Right ventricle myocardium superior (tissue), 1 donor: ENCODE measurements at regions not wholly inside any gene's neighbourhood (a gene's known extent, or its start where the extent isn't known, plus 50 kb on each side); places are given as distances from the start of the nearest gene placed in this dataset.
A peak's percentile ranks its signal among the peaks of the same experiment; 100 is the strongest.

ENCODE experiments used
- ATAC-seq: fragments of 200-7000 bp; cut with Tn5 transposase; one replicate; pipeline ENCODE4 v1.9.1; 2020; ENCODE audit warnings: mild to moderate bottlenecking; ENCODE audit not compliant: poor library complexity
- DNase-seq: peaks from one replicate; pipeline ENCODE4 v3.0.0-alpha.2; 2020
- intact Hi-C: fragments of 100-400 bp; cut with DNase I; formaldehyde crosslinking; loops from one replicate; pipeline ENCODE4 v1.11.2; 2022
- donor health status: DM: no; HTN: yes; CAD: no; lungs with severe emphysema.

DNA sequence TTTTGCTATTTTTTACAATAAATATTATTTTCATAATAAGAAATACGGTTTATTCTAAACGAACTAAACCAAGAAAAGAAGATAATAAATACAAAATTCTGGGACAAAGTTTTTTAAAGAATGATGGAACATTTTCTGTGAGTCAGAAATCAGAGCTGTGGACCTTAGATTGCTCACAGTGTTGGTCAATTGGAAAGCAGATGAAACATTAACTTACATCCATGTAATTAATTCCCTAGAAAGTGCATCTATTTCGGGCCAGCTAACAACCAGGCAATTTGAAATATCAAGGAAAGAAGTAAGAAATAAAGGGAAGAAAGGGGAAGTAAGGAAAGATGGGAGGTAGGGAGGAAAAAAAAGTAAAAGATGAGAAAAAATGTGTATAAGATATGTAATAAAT, 1569.8 kb upstream of the TENM4 start:
- intact Hi-C loops = no loop called here
- DNase-seq = no peak
- ATAC-seq = no peak

DNA sequence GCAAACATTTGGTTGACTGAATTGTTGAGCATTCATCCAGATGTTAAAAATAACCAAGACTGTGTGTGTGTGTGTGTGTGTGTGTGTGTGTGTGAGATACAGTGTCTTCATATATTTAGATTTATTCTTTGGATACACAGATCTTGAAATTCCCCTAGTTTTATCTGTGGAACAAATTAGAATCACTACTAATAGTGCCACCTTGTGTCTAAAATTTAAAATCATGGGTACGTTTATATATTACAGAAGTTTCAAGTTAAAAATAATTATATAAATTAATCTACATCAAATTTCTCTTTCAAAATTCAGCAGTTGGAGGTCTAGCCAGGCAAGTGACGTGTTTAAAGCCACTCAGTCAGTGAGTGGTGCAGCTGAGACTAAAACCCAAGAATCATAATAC, 1566.2 kb upstream of the TENM4 start:
- ATAC-seq (no peak), DNase-seq (no peak)
- intact Hi-C loops = no loop called here

DNA sequence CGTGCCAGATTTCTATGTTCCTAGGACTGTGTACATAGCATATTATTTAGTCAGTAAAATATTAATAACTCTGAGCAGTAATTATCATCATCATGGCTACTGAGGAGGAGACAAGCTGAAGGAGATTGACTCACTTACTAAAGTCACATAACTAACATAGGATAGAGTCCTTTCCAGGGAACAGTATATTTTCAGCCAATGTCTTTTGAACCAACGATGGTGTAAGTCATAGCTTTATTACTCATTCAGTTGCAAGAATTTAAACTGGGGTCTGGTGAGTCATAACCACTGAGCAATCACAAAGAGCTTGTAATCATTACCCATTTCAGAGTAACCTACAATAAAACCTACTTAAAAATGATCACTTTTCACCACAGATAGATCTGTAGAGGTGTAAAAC, 1564.8 kb upstream of the TENM4 start:
- intact Hi-C loops = no loop called here
- ATAC-seq (no peak), DNase-seq (no peak)

DNA sequence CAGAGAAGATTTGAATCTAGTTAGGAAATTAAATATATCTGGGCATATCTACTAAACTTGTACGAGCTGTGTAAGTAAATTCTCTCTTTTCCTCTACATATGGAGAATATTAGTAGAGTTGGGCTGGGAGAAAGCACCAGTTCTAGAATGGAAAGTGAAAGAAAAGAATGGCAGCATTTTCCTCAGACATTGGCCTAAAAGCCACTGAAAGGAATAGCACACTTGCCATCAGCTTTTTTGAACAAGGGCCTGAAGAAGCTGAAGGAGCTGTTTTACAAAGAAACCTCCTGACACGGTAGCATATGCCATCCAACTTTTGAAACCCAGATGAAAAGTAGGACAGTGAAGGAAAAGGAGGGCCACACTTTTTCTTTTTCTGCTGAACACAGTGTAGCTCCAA, 1563.7 kb upstream of the TENM4 start:
- no peak for DNase-seq
- intact Hi-C loops = no loop called here
- no peak for ATAC-seq

DNA sequence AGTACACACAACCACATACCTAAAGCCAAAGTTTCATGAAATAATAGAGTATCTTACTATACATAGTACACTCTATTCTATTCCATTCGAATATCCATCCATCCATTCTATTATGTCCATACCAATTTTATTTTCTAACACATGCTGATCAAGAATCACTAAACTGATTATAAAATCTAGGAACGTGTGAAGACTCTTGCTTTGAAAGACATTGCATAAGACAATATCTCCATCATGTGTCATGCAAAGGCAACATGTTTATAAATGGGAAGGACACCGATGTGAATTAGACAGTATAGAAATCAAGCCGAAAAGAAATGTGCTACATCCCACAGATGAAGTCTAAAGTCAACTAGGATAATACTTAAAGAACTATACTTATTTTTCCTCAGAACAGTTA, 1561.5 kb upstream of the TENM4 start:
- intact Hi-C loops = no loop called here

DNA sequence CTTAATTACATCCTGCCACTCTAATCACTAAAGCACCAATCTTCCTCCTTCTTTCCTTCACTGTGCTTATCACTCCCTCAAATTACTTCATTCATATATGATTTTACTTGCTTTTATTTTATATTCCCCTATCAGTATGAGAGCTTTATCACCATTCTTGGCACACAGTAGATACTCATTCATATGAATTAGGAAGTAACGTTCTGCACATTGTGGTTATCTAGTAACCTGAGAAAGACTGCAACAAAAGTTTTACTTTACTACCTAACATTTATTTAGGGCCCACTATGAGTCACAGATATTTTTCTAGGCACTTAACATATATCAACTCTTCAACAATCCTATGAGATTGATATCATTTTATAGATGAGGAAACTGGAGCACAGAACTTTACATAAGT, 1559.9 kb upstream of the TENM4 start:
- ATAC-seq (no peak), DNase-seq (no peak)
- intact Hi-C loops = no loop called here

More for the DNA sequence above, 1561.5 kb upstream of the TENM4 start:
- ATAC-seq (no peak), DNase-seq (no peak)

DNA sequence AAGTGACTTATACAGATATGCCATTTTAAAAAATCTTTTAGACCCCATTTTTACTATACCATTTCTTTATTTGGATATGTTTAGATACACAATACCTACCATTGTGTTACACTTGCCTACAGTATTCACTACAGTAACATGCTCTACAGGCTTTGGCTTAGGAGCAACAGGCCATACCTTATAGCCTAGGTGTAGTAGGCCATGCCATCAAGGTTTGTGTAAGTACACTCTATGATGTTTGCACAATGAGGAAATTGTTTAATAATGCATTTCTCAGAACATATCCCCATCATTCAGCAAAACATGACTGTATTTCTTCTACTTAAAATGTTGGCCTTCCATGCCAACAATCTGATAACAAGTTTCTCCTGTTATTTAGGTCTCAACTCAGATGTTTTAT, 1559.5 kb upstream of the TENM4 start:
- intact Hi-C loops = no loop called here
- ATAC-seq (no peak), DNase-seq (no peak)

DNA sequence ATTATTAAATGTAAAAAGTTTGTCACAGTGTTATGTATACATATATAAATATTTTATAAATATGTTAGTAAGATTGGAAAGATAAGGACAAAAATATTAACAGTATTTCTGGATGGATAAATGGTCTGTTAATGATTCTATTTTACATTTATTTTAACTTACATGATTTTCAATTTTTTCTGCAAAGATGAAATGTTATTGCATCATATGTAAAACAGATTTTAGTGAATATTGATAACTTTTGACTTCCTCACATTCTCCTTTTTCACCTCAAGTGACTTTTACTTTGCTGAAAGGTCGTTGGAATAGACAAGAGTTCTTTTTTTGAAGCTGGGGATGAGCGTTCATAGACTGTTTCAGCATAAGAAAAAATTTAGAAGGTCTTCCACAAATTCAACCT, 1554.7 kb upstream of the TENM4 start:
- DNase-seq = no peak
- intact Hi-C loops = no loop called here
- no peak for ATAC-seq

DNA sequence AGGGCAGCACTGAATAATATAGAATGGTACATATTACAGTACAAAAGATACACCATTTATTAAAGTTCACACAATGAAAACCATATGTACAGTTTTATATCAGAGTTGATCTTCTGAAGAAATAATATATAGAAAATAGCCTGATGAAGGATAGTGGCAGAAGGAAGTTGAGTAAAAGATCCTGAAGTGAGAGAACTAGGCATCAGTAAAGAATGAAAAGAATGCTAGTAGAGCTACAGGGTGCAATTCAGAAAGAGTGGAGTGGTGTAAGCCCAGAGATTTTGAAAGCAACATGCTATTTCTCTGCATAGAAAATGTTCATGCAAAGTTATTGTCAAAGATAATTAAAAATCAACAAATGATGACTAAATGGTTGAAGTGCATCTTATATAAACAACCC, 1552.7 kb upstream of the TENM4 start:
- no peak for ATAC-seq
- intact Hi-C loops = no loop called here
- DNase-seq = no peak

DNA sequence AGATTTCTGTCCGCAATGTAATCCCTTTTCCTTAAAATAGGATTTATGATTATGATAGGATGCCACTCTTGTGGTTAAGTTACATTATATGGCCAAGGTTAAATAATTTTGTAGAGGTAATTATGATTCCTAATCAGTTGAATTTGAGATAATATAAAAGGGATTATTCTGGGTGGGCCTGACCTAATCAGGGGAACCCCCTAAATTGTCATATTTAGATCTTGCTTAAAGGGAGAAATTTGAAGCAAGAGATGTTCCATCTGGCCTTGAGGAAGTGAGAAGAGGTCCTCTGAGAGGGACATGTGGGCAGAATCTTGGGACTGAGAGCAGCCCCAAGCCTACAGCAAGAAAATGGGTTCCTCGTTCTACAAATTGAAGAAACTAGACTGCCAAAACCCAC, 1550.1 kb upstream of the TENM4 start:
- ATAC-seq (no peak), DNase-seq (no peak)
- intact Hi-C loops = no loop called here

DNA sequence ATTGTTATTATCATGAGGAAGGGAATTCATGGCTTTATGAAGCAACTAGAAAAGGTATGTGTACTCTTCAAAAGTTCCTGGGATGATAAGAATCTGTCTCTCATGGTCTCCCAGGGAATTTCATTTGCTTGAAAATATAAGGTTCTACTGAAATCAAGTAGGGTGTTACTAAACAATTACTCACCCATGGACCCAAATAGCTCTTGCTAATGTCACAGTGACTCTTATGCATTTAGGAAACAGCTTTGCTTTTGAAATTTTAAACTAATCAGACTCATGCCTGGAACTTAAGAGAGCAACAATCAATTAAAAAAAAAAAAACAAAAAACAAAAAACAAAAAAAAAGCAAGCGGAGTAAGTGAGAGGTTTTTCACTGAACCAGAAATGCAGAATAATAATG, 1546.3 kb upstream of the TENM4 start:
- intact Hi-C loops = no loop called here

DNA sequence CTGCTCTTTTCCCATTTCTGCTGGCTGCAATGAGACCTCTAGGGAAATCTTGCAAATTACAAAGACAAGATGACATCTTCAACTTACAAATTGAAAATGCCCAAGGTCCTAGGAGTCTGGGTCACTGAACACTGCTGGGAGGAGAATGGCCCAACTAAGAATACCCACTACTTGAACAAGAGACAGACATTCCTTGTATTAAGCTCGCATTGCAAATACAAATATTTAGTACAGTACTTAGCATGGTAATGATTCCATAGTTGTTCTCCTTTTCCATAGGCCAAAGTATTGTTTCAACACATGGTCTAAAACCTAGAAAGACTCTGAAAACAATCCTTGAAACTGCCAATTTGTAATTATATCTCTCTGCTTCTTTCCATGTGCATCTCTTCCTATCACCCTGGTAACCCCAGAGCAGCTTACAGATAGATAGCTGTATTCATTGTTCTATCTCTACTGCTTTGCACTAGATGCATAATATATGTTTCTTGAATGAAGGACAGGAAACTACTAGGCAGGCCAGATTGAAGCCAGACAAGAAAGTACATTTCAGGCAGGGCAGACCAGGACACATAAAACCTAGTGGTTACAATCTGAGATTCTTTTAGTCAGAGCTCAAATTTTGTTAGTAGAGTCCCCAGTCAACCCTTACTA, 1545.7 kb upstream of the TENM4 start:
- DNase-seq (no peak), ATAC-seq (no peak)
- intact Hi-C loops = no loop called here

More for the DNA sequence above, 1546.3 kb upstream of the TENM4 start:
- DNase-seq (no peak), ATAC-seq (no peak)

DNA sequence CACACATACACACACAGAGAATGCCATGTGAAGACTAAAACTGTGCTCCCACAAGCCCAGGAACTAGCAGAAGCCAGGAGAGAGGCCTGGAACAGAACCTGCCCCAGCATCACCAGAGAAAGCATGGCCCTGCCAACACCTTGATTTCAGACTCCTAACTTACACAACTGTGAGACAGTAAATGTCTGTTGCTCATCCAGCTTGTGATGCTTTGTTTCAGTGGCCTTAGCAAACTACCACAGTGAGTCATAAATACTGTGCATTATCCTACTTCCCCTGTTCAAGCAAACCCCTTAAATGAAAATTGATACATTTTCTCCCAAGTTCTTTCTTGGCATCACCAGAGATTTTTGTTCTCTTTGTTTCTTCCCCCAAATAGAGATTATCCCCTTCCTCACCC, 1539.4 kb upstream of the TENM4 start:
- no peak for ATAC-seq
- intact Hi-C loops = no loop called here
- no peak for DNase-seq

DNA sequence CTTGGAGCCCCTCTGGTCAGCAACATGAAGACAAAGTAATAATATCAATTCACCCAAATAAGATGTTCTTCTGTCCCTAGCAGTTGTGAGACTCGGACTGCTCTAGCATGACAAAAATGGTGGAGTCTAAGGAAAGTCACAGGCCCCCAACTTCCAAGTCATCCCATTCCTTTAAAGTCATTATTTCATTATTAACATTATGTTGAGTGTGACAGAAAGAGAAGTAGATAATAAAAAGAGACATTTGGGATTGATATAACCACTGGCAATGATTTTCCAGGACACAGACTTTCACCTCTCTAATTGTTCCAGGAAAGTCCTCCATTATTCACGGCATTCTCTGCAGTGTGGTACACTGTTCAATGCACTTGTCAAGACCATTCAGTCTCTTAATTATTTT, 1533.0 kb upstream of the TENM4 start:
- intact Hi-C loops = no loop called here
- no peak for DNase-seq
- no peak for ATAC-seq

DNA sequence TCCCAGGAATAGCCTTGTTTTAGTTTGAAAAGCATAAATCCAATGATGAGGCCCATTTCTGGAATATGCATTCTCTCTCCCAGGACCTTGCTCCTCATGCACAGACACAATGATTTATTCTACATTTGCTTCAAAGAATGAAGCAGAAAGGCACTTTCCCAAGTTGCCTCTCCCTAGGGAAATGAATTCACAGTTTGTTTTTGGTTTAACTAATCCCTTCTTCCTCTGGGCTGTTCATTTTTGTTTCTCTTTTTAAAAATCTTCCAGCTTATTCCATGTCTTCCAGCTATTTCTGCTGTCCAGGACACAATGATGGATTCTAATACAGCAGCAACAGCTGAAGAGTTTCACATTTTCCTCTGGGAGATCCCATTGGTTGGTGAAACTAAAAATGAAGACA, 1529.2 kb upstream of the TENM4 start:
- ATAC-seq (peak; percentile 86), DNase-seq (no peak)
- intact Hi-C loops = no loop called here

DNA sequence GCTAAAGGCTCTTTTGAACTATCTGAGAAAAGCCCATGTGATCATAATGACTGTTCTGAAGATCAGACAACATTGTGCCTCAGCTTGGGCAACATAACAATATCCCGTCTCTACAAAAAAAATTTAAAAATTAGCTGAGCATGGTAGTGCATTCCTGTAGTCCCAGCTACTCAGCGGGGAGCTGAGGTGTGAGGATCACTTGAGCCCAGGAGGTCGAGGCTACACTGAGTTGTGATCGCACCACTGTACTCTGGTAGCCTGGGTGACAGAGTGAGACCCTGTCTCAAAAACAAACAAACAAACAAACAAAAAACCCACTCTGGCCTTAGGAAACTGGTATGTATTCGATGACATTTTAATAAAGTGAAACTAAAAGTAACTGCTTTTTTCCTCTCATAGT, 1526.8 kb upstream of the TENM4 start:
- intact Hi-C loops = no loop called here
- ATAC-seq (no peak), DNase-seq (no peak)

DNA sequence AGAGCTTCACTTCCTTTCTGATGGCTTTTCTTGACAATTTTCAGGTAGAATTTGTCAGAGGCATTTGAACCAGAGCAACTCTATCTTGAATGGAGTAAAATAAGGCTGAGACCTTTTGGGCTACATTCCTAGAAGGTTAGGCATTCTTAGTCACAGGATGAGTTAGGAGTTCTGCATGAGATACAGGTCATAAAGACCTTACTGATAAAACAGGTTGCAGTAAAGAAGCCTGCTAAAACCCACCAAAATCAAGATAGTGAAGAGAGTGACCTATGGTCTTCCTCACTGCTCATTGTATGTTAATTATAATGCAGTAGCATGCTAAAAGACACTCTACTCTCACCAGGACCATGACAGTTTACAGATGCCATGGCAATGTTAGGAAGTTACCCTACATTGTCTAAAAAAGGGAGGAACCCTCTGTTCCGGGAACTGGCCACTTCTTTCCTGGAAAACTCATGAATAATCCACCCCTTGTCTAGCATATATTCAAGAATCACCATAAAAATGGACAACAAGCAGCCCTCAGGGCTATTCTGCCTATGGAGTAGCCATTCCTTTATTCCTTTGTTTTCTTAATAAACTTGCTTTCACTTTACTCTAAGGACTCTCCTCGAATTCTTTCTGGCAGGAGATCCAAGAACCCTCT, 1519.7 kb upstream of the TENM4 start:
- ATAC-seq = no peak
- no peak for DNase-seq
- intact Hi-C loops = no loop called here

DNA sequence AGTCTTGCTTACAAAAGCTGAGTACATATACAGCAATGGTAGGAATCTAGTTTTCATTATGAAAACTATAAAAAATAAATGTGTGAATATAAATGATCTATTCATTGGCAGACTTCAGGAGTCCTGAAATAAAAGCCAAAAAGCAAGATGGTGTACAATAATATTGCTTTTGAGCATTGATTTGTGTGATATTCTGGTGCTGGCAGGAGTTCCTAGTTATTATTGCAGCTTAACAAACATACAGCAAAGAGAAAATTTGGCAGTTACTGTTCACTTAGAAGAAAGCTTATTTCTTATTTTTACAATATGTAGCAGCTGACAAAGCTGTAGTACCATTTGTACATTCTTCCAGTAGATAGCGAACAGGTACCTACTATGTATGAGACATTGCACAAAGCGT, 1518.9 kb upstream of the TENM4 start:
- intact Hi-C loops = no loop called here
- ATAC-seq (no peak), DNase-seq (no peak)

DNA sequence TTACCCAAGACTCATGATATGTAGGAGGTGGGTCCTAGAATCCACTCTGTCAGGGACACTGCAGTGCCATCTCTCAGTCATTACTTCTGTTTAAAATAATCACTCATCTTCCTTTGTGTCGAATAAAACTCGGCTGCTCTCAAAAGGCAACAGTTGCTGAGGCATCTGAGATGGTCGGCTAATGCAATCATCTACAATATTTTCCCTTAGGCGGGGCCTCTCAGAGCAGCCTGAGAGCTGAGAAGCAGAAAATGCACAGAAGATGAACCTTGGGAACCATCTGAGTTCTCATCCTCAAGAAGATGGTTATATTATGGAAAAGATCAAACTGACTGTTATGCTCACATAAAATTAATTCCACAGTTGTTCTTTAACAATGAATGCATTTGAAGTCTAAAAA, 1518.2 kb upstream of the TENM4 start:
- intact Hi-C loops = no loop called here
- no peak for DNase-seq
- no peak for ATAC-seq

DNA sequence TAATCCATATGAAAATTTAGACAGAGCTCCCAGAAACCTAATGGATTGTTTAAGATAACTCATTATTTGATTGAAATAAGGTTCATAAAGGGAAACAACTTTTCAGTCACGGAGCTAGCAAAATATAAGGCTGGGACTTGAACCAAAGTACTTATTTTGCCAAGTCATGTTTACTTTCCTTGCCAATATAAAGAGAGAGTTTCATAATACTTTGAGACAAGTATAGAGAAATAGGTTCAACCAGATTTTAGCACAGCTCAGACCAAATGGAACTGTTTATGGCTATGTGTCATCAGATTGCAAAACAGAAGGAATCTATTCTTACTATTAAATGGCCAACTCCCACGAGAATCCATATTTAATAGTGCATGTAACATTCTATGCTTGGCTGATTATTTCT, 1517.5 kb upstream of the TENM4 start:
- no peak for DNase-seq
- intact Hi-C loops = no loop called here
- peak; percentile 86 for ATAC-seq

DNA sequence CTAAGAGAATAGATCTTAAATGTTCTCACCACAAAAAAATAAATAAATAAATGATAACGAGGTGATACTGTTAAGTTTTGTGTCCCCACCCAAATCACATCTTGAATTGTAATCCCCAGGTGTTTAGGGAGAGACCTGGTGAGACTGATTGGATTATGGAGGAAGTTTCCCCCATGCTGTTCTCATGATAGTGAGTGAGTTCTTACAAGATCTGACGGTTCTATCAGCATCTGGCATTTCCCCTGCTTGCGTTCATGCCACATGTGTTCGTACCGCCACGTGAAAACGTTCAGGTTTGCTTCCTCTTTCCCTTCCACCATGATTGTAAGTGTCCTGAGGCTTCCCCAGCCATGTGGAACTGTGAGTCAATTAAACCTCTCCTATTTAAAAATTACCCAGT, 1514.8 kb upstream of the TENM4 start:
- intact Hi-C loops = no loop called here
- ATAC-seq (no peak), DNase-seq (no peak)
